CD14-positive monocyte (primary cell): ENCODE measurements at regions not wholly inside any gene's neighbourhood (a gene's known extent, or its start where the extent isn't known, plus 50 kb on each side); places are given as distances from the start of the nearest gene placed in this dataset.

ENCODE experiments used
- DNase-seq, 3 donors: peaks; one replicate each; pipeline ENCODE4 v3.0.0-alpha.2; 2011 to 2022
- H2AFZ ChIP-seq: 2 replicates; pipeline ENCODE4 v1.6.0; 2012; ENCODE audit warnings: mild to moderate bottlenecking, low read depth, low read length, inconsistent platforms; ENCODE audit not compliant: insufficient read depth, poor library complexity, severe bottlenecking
- H3K27ac ChIP-seq, 2 donors: 1 replicate in 1 of 2; 2 replicates in 1 of 2; pipeline ENCODE4 v1.5.1; 2012 to 2013; ENCODE audit warnings: low read length in 2 of 2, control low read depth in 1 of 2, inconsistent platforms in 1 of 2, low read depth in 1 of 2, mild to moderate bottlenecking in 1 of 2
- H3K27me3 ChIP-seq, 2 donors: one replicate each; pipeline versions ENCODE4 v1.6.0 to v1.6.1; 2011 to 2013; ENCODE audit warnings: low read length in 2 of 2; ENCODE audit not compliant: control insufficient read depth in 2 of 2, insufficient read depth in 2 of 2
- H3K36me3 ChIP-seq, 2 donors: replicated peaks in 1 of 2; 1 replicate in 1 of 2; 2 replicates in 1 of 2; pipeline versions ENCODE4 v1.5.1 to v1.6.1; 2012 to 2013; ENCODE audit warnings: low read length in 2 of 2, control low read depth in 1 of 2, inconsistent platforms in 1 of 2, mild to moderate bottlenecking in 1 of 2; ENCODE audit not compliant: insufficient read depth in 2 of 2, control insufficient read depth in 1 of 2
- H3K4me1 ChIP-seq, 2 donors: 1 replicate in 1 of 2; 2 replicates in 1 of 2; pipeline versions ENCODE4 v1.5.1 to v1.6.1; 2012 to 2013; ENCODE audit warnings: low read length in 2 of 2, control low read depth in 1 of 2, inconsistent platforms in 1 of 2, mild to moderate bottlenecking in 1 of 2, moderate library complexity in 1 of 2; ENCODE audit not compliant: insufficient read depth in 2 of 2, control insufficient read depth in 1 of 2
- H3K4me2 ChIP-seq: replicated peaks from 2 replicates; pipeline ENCODE3; 2012; ENCODE audit warnings: low read length, moderate library complexity, mild to moderate bottlenecking; ENCODE audit not compliant: poor library complexity, severe bottlenecking; ENCODE audit errors: extremely low read depth
- H3K4me3 ChIP-seq, 3 experiments: fragments of 200-600 bp in 1 of 3; sonication (generic) in 1 of 3; replicated peaks in 1 of 3; 1 replicate in 2 of 3; 2 replicates in 1 of 3; pipeline ENCODE4 v1.5.1; 2011 to 2013; ENCODE audit warnings: low read length in 3 of 3, mild to moderate bottlenecking in 3 of 3, control low read depth in 2 of 3, low read depth in 2 of 3, inconsistent platforms in 1 of 3, moderate library complexity in 1 of 3
- H3K79me2 ChIP-seq: 2 replicates; pipeline ENCODE4 v1.6.0; 2012; ENCODE audit warnings: mild to moderate bottlenecking, control low read depth, inconsistent platforms, low read length, moderate library complexity; ENCODE audit not compliant: insufficient read depth
- H3K9ac ChIP-seq: 2 replicates; pipeline ENCODE4 v1.6.0; 2017; ENCODE audit warnings: low read length, mild to moderate bottlenecking; ENCODE audit not compliant: insufficient read depth, poor library complexity, severe bottlenecking
- H3K9me3 ChIP-seq, 2 donors: replicated peaks in 1 of 2; 1 replicate in 1 of 2; 2 replicates in 1 of 2; pipeline versions ENCODE4 v1.5.1 to v1.6.1; 2012 to 2013; ENCODE audit warnings: low read length in 2 of 2, control low read depth in 1 of 2; ENCODE audit not compliant: control insufficient read depth in 1 of 2, insufficient read depth in 1 of 2
- H4K20me1 ChIP-seq: 2 replicates; pipeline ENCODE4 v1.6.0; 2012; ENCODE audit warnings: mild to moderate bottlenecking, low read length, control low read depth, moderate library complexity; ENCODE audit not compliant: insufficient read depth
- H3K27ac Mint-ChIP-seq, 7 donors: one replicate each; pipeline ENCODE4 v1.8.0; 2020; ENCODE audit warnings: mild to moderate bottlenecking in 7 of 7, mixed read lengths in 7 of 7, moderate library complexity in 6 of 7, inconsistent platforms in 2 of 7
- H3K27me3 Mint-ChIP-seq, 3 donors: one replicate each; pipeline ENCODE4 v1.8.0; 2021 to 2022; ENCODE audit warnings: low read depth in 3 of 3, mild to moderate bottlenecking in 3 of 3, mixed read lengths in 3 of 3, moderate library complexity in 3 of 3, inconsistent platforms in 1 of 3
- H3K36me3 Mint-ChIP-seq, 2 donors: one replicate each; pipeline ENCODE4 v1.8.0; 2020; ENCODE audit warnings: mixed read lengths in 2 of 2, inconsistent platforms in 1 of 2, mild to moderate bottlenecking in 1 of 2
- H3K4me1 Mint-ChIP-seq: one replicate; pipeline ENCODE4 v1.8.0; 2020; ENCODE audit warnings: mild to moderate bottlenecking, mixed read lengths
- H3K4me3 Mint-ChIP-seq, 2 donors: one replicate each; pipeline ENCODE4 v1.8.0; 2020; ENCODE audit warnings: mild to moderate bottlenecking in 2 of 2, mixed read lengths in 2 of 2, moderate library complexity in 1 of 2
- H3K9me3 Mint-ChIP-seq, 7 donors: one replicate each; pipeline ENCODE4 v1.8.0; 2020 to 2022; ENCODE audit warnings: mixed read lengths in 7 of 7, mild to moderate bottlenecking in 6 of 7, moderate library complexity in 6 of 7, inconsistent platforms in 2 of 7
- WGBS: methylation state at CpG from one replicate; pipeline ENCODE4 v1.1.5; 2013; ENCODE audit warnings: missing lambda C conversion rate; ENCODE audit not compliant: insufficient coverage; 5-methylcytosine and 5-hydroxymethylcytosine counted together
- intact Hi-C, 2 donors: fragments of 100-400 bp; cut with micrococcal nuclease; formaldehyde crosslinking; loops; one replicate each; pipeline versions ENCODE4 v1.15.0 to v1.15.1; 2023
- TF ChIP-seq, protein P1 (sequence below): fragments of 200-600 bp; IDR thresholded peaks from one replicate; pipeline ENCODE4 v1.8.0; 2022; ENCODE audit warnings: antibody characterized with exemption, mild to moderate bottlenecking

DNA sequence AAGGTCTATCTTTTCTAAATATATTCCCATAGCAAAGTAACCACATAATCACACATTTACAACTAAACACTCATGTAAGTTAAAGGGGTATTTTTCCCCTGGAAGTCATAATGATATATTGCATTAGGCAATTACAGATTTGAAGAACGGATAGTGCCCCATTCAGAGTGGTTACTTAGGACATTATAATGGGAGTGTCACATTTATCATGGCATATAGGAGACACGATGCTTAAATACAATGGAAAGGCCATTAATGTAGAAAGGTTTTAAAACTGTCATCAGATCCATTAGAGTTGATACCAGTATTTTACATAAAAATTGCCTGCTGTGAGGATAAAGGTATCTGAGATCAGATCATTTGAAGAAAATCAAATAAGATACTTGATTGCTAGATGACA, 582.0 kb upstream of the SEMA6D start:
- H3K9me3 Mint-ChIP-seq: peaks cover 4 to 11% (median 6%) of the 10 kb centered on the region in 7 donors
- TF ChIP-seq, protein P1, sequence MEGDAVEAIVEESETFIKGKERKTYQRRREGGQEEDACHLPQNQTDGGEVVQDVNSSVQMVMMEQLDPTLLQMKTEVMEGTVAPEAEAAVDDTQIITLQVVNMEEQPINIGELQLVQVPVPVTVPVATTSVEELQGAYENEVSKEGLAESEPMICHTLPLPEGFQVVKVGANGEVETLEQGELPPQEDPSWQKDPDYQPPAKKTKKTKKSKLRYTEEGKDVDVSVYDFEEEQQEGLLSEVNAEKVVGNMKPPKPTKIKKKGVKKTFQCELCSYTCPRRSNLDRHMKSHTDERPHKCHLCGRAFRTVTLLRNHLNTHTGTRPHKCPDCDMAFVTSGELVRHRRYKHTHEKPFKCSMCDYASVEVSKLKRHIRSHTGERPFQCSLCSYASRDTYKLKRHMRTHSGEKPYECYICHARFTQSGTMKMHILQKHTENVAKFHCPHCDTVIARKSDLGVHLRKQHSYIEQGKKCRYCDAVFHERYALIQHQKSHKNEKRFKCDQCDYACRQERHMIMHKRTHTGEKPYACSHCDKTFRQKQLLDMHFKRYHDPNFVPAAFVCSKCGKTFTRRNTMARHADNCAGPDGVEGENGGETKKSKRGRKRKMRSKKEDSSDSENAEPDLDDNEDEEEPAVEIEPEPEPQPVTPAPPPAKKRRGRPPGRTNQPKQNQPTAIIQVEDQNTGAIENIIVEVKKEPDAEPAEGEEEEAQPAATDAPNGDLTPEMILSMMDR: no peak
- no peaks in the 10 kb centered on the region for H3K36me3 ChIP-seq
- H4K20me1 ChIP-seq: no peaks in the 10 kb centered on the region
- H3K4me2 ChIP-seq: no peak overlapping the region
- no peak overlapping the region for H3K27ac ChIP-seq
- no peaks in the 10 kb centered on the region for H3K27me3 ChIP-seq
- no peaks in the 10 kb centered on the region for H3K36me3 Mint-ChIP-seq
- H2AFZ ChIP-seq: no peak overlapping the region
- no CpG with 5 or more reads among the region's 2 CpGs for WGBS
- H3K27me3 Mint-ChIP-seq: no peaks in the 10 kb centered on the region
- intact Hi-C loops: no loop called here
- no peak overlapping the region for H3K27ac Mint-ChIP-seq
- H3K9me3 ChIP-seq: peaks cover under 1 to 6% of the 10 kb centered on the region in 2 donors
- no peak overlapping the region for H3K4me3 ChIP-seq
- H3K4me1 Mint-ChIP-seq: no peaks in the 10 kb centered on the region
- H3K4me1 ChIP-seq: no peaks in the 10 kb centered on the region
- no peak overlapping the region for H3K4me3 Mint-ChIP-seq
- H3K79me2 ChIP-seq: no peaks in the 10 kb centered on the region
- no peak for DNase-seq
- H3K9ac ChIP-seq: no peak overlapping the region

DNA sequence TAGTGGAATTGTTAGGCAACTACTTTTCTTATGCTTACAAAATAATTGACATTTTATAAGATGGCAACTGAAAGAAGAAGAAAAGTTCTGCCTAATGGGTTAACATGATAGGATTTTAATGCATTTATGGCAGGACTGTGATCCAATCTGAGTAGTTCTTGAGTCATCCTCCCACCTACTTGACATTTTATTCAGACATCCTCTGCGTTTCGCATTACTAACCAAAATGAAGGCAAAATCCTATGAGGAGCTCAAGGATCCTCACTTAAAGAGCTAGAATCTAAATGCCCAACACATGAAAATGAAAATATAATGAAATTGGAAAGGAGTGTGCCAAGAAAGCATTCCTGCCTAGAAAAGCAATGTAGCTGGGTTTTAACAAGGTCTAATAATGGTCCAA, 581.1 kb upstream of the SEMA6D start:
- Histone ChIP-seq H3K27me3 (no peaks in the 10 kb centered on the region), H3K9ac (no peak overlapping the region), H4K20me1 (no peaks in the 10 kb centered on the region), H3K4me2 (no peak overlapping the region), H2AFZ (no peak overlapping the region), H3K79me2 (no peaks in the 10 kb centered on the region), H3K36me3 (no peaks in the 10 kb centered on the region), H3K9me3 (no peaks in the 10 kb centered on the region), H3K4me1 (no peaks in the 10 kb centered on the region), H3K27ac (no peak overlapping the region), H3K4me3 (no peak overlapping the region)
- H3K9me3 Mint-ChIP-seq: peaks cover 0 to 3% (median 3%) of the 10 kb centered on the region in 7 donors
- H3K27ac Mint-ChIP-seq: no peak overlapping the region
- H3K4me3 Mint-ChIP-seq: no peak overlapping the region
- no CpG with 5 or more reads among the region's 2 CpGs for WGBS
- no peaks in the 10 kb centered on the region for H3K4me1 Mint-ChIP-seq
- TF ChIP-seq, protein P1: no peak
- H3K27me3 Mint-ChIP-seq: no peaks in the 10 kb centered on the region
- no peaks in the 10 kb centered on the region for H3K36me3 Mint-ChIP-seq
- no peak for DNase-seq
- intact Hi-C loops: no loop called here
